ENCODE measurements at regions not wholly inside any gene's neighbourhood (a gene's known extent, or its start where the extent isn't known, plus 50 kb on each side); places are given as distances from the start of the nearest gene placed in this dataset.

GRCh38 chr5:155299386-155300005, 285.9 kb downstream of the KIF4B start:
- no peak for DNase-seq

DNA sequence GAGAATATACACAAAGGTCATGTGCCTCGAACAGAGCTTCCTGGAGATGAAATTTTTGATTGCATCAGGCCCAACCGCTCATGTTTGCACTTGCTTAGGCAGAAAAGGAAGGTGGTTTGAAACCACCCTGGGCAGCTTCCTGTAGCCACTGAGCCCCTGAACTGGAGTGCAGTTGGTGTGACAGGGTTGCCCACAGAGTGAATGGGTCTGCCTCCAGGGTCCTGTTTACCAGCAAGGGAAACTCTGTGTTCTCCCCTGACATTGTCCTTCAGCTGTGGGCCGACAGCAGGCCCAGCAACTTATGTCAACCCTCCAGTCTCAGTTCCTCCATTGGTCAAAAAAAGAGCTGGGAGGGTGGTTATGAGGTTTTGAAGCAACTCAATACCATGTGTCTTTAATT, 289.6 kb downstream of the KIF4B start:
- no peak for DNase-seq

- DNase-seq, result no peak
These were observed 293.7 kb downstream of the KIF4B start for GRCh38 chr5:155307229-155307628.

DNA sequence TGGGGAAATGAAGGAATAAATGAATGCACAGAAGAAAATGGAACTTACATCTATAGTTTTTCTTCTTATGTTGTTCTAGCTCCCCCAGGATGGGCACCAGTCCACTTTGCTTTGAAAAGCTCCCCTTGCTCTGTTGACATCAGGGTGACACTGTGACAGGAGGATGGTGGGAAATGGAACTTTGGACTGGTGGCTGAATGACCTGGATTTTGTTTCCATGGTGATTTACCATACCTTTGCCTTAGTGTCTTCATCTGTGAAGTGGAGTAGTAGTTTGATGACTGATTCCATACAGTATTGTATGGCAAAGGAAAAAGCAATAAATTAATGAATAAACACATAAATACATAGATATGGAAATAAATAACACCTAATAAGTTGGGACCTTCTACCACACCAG, 294.7 kb downstream of the KIF4B start:
- DNase-seq, result no peak

DNA sequence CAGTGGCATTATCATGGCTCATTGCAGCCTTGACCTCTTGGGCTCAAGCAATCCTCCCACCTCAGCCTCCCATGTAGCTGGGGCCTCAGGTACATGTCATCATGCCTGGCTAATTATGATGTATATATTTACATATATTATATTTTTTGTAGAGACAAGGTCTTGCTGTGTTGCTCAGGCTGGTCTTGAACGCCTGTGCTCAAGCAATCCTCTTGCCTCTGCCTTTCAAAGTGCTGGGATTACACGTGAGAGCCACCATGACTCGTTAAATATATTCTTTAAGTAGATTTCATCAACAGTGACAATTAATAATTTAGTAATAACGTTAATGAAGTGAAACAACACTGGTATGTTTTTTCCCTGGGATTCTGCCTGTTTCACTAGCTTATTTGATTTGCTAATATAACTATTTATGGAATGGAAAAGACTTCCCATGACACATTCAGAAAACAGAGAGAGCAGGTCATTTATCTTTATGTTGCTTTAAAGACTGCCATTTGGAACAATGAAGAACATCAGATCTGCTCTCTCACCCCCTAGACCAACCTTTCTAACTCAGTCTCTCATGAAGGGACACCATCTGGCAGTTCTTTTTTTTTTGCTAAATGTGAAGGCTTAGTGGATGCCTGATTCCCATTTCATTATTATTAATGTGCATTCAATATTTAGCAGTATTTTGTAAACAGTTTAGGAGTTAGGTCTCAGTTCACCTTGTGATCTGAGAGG, 295.6 kb downstream of the KIF4B start:
- DNase-seq, result no peak

- DNase-seq, result no peak
These were observed 298.2 kb downstream of the KIF4B start for GRCh38 chr5:155311721-155312120.

DNA sequence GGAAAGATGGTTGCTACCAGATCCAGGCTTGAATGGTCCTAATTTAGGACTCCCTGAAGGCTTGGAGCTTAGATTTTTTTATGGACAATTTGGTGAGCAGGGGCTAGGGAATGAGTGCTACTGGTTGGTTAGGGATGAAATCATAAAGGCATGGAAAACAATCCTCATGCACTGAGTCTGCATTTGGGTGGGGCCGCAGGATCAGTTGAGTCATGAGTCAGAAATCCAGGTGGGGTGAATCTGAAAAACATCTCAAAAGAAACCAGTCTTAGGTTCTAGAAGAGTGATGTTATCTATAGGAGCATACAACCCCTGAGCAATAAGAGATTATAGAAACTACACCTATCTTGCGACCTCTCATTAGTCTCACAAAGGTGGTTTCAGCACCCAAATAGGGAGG, 300.0 kb downstream of the KIF4B start:
- DNase-seq, result no peak

DNA sequence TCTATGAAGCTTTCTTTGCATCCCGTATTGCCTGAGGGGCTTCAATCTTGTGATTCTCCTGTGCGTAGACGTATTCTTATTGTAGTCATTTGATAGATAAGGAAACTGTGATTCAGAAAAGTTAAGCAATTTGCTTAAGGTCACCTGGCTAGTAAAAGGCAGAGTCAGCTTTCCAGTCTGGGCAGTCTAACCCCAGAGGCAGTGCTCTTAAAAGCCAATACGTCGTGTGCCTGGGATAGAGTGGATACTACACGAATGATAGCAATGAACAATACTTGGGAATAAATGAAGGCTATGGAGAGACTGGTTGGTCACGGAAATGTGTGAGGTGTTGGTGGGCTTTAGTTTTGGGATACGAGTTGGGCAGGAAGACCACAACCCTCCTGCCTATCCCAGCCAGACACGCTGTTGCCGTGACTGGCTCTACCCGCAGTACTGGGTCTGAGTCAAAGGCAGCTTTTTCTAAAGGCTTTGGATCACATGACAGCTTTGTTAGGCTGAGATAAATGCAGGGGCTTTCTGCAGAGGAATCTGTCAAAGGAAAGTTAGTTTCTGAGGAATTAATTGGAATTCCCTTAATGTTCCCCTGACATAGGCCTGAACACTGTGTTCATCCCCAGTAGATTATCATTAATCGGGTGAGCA, 302.6 kb downstream of the KIF4B start:
- no peak for DNase-seq

- DNase-seq, result no peak
These were observed 319.1 kb downstream of the KIF4B start for GRCh38 chr5:155332618-155333017.

GRCh38 chr5:155342956-155343355, 329.4 kb downstream of the KIF4B start:
- DNase-seq, result no peak

DNA sequence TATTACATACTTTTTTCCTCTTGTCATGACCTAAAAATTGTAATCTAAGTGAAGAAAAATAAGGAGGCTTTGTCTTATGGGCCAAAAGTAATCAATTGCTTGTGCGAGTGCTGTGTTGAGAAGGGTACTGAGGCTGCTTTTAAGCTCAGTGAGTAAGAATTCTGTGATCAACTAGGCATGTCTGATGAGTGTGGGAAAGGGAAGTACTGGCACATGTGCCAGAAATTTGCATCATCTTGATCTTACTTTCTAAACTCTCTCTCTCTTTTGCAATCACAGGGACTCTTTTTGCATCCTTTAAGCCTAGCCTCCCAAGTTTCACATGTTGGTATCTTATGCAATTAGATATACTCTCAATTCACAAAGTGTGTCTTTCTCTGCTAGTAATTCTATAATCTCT, 329.9 kb downstream of the KIF4B start:
- no peak for DNase-seq

- no peak for DNase-seq
These were observed 339.7 kb downstream of the KIF4B start for GRCh38 chr5:155353231-155353630.

DNA sequence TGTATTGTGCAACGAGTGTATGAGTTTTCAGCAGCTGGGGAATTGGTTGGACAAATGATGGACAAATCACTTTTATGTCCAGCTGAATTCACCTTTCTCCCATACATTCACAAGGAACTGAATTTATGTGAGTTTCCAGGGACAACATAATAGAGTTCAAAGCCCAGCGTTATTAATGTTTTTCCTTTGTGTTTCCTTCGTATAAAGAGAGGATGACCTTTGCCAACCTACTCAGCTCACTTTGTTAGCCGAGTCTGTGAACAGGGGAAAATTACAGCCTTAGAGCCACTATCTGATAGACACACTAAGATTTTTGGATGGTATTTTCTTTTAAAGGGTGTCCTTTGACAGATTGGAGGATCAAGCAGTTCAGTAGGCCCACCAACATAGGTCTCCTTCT, 352.5 kb downstream of the KIF4B start:
- no peak for DNase-seq

GRCh38 chr5:155367841-155368240, 354.3 kb downstream of the KIF4B start:
- no peak for DNase-seq

DNA sequence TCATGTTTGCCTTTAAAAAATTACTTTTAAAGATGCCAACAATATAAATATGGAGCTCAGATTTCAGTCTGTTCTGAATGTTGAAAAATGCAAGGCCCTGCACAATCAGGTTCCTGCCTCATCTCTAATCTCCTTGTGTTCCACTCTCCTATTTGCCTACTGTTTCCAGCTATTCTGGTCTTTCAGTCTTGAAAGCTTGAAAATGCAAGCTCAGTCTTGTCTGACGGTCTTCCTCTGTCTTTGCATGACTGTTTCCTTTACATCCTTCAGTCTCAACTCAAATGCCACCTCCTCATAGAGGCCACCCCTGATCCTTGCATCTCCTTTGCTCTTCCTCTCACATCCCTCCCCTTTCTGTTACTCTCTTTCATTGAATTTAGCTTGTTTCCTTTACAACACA, 354.9 kb downstream of the KIF4B start:
- no peak for DNase-seq

DNA sequence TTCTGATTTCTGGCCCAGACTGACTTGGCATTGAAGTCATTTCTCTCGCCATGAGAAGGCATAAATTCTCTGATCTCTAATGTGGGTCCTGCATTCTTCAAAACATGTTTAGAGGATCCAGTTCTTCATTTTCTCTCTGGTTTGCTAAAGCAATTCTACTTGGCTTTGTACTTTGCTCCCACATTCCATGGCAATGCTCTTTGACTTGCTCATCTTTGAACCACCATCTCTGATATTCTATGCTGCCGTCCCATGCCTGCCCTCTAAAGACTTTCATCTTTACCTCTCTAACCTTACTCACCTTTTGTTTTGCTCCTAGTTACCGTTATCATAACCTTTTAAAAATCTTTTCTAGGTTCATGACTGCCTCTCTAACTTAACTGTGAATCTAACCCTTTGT, 366.9 kb downstream of the KIF4B start:
- DNase-seq, result no peak

DNA sequence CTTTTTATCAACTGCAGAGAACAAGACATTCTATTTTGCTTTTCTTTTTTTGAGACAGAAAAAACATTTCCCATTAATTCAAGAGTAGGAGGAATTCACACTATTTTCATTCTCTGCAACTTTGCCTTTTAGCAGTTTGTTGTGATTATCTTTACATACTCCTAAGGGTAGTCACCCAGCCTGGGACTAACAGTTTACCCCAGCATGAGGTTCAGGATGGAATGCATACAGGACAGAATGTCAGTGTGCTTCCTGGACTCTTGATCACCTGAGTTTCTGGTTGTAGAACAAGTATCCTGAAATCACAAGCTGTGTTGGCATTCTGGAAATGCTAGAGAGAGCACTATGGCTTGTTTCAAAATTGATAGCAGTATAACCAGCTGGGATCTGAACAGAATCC, 368.1 kb downstream of the KIF4B start:
- no peak for DNase-seq

GRCh38 chr5:155389498-155389897, 375.9 kb downstream of the KIF4B start:
- DNase-seq, result no peak

- DNase-seq, result no peak
These were observed 381.2 kb downstream of the KIF4B start for GRCh38 chr5:155394727-155395126.

GRCh38 chr5:155402927-155403640, 389.5 kb downstream of the KIF4B start:
- peak; percentile 82 to 89 for DNase-seq

DNA sequence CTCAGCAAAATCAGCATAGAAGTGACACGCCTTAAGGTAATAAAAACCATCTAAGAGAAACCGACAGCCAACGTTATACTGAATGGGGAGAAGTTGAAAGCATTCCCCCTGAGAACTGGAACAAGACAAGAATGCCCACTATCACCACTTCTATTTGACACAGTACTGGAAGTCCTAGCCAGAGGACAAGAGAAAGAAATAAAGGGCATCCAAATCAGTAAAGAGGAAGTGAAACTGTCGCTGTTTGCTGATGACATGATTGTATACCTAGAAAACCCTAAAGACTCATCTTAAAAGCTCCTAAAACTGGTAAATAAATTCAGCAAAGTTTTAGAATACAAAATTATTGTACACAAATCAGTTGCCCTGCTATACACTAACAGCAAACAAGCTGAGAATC, 393.3 kb downstream of the KIF4B start:
- no peak for DNase-seq

GRCh38 chr5:155408465-155408864, 394.9 kb downstream of the KIF4B start:
- no peak for DNase-seq

GRCh38 chr5:155416765-155417164, 403.2 kb downstream of the KIF4B start:
- no peak for DNase-seq
